ENCODE measurements at regions not wholly inside any gene's neighbourhood (a gene's known extent, or its start where the extent isn't known, plus 50 kb on each side); places are given as distances from the start of the nearest gene placed in this dataset.

DNA sequence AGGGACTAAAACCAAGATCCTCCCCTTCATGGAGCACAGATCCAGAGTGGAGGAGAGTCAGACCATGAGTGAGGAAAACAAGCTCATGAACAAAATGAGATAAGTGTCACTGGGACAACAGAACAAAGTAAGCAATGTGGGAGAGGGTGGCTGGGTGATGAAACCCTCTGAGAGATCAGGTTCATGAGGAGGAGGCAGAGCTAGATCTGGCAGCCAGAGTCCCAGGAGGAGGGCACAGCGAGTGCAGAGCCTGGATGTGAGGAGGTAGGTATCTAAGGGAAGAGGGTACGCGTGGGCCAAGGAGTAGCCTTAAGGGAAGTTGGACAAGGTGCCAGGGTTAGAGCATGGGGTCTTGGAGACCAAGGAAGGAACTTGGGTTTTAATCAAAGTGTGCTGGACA lies 1311.9 kb downstream of the UQCRFS1 start:
- CTCF ChIA-PET, result no interaction called here
- no peak for DNase-seq (ENCODE audit: unreplicated experiment)
- Mint-ChIP-seq H3K36me3 (ENCODE audit: insufficient read depth, unreplicated experiment) (no peaks in the 10 kb centered on the region), H3K27me3 (ENCODE audit: insufficient read depth, unreplicated experiment) (no peaks in the 10 kb centered on the region), H3K9me3 (ENCODE audit: unreplicated experiment) (peaks cover 31% of the 10 kb centered on the region), H3K27ac (ENCODE audit: low read depth, unreplicated experiment) (no peak overlapping the region), H3K4me3 (ENCODE audit: unreplicated experiment) (no peak overlapping the region), H3K4me1 (ENCODE audit: insufficient read depth, unreplicated experiment) (no peaks in the 10 kb centered on the region)
- TF ChIP-seq, protein P1, sequence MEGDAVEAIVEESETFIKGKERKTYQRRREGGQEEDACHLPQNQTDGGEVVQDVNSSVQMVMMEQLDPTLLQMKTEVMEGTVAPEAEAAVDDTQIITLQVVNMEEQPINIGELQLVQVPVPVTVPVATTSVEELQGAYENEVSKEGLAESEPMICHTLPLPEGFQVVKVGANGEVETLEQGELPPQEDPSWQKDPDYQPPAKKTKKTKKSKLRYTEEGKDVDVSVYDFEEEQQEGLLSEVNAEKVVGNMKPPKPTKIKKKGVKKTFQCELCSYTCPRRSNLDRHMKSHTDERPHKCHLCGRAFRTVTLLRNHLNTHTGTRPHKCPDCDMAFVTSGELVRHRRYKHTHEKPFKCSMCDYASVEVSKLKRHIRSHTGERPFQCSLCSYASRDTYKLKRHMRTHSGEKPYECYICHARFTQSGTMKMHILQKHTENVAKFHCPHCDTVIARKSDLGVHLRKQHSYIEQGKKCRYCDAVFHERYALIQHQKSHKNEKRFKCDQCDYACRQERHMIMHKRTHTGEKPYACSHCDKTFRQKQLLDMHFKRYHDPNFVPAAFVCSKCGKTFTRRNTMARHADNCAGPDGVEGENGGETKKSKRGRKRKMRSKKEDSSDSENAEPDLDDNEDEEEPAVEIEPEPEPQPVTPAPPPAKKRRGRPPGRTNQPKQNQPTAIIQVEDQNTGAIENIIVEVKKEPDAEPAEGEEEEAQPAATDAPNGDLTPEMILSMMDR (IDR thresholded peaks at IDR 0.05; ENCODE audit: unreplicated experiment), result no peak
- BruUV-seq (replicated peaks), result no TSS peak
- intact Hi-C loops (cut with micrococcal nuclease), result no loop called here
- POLR2A ChIA-PET, result no interaction called here

GRCh38 chr19:27896091-27896490 lies 1316.9 kb downstream of the UQCRFS1 start:
- Mint-ChIP-seq H3K27me3 (ENCODE audit: insufficient read depth, unreplicated experiment) (no peaks in the 10 kb centered on the region), H3K36me3 (ENCODE audit: insufficient read depth, unreplicated experiment) (no peaks in the 10 kb centered on the region), H3K4me3 (ENCODE audit: unreplicated experiment) (no peak overlapping the region), H3K27ac (ENCODE audit: low read depth, unreplicated experiment) (no peak overlapping the region), H3K9me3 (ENCODE audit: unreplicated experiment) (peaks cover 44% of the 10 kb centered on the region), H3K4me1 (ENCODE audit: insufficient read depth, unreplicated experiment) (no peaks in the 10 kb centered on the region)
- no TSS peak for BruUV-seq (replicated peaks)
- ChIA-PET CTCF (interaction anchor here (0.7 to 1.0 kb wide), 2 partner anchors 8 to 13 kb away, joined by 3 to 4 read pairs; no protein-coding TSS in a partner anchor), POLR2A (no interaction called here)
- no peak for DNase-seq (ENCODE audit: unreplicated experiment)
- TF ChIP-seq, protein P1 (IDR thresholded peaks at IDR 0.05; ENCODE audit: unreplicated experiment), result no peak
- intact Hi-C loops (cut with micrococcal nuclease), result no loop called here

DNA sequence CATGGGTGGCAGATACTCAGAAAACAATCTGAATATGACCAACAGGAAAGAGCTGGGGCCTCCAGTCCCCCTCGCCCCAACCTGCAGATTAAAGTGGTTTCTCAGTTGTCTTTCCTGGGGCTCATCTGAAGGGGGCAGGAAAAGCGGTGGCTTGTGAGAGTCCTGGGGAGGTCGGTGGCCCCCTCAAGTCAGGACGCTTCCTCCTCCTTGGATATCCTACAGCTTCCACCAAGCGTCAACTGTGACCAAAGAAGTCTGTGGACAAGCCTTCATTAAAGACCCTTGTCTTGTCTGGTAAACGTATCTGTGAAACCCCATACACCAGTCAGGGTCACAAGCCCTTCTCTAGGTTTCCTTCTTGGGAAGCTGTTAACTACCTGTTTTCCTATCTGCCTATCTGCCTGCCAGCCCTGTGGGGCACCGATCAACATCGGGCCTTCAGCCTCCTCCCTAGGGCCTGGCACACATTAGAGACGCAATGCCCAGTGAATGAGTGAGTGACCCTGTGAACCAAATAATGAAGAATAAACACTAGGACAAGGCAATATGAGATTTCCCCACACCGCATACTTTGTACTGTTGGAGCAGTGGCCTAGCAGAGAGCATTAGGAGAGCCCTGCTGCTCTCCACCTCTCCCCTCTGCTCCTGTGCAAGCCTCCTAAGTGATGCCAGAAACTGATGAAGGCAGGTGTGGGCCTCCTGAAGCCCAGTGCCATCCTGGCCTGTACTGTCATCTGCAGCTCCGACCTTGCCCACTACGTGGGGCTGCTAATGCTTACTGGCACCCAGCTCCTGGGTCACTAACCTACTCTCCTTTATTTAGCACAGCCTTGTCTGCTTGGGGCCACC lies 1317.8 kb downstream of the UQCRFS1 start:
- intact Hi-C loops (cut with micrococcal nuclease), result loop anchor here (2.0 kb wide), 1 partner anchor 46 kb away; no protein-coding TSS in a partner anchor
- Mint-ChIP-seq H3K9me3 (ENCODE audit: unreplicated experiment) (peaks cover 35% of the 10 kb centered on the region), H3K27me3 (ENCODE audit: insufficient read depth, unreplicated experiment) (no peaks in the 10 kb centered on the region), H3K36me3 (ENCODE audit: insufficient read depth, unreplicated experiment) (no peaks in the 10 kb centered on the region), H3K4me1 (ENCODE audit: insufficient read depth, unreplicated experiment) (no peaks in the 10 kb centered on the region), H3K27ac (ENCODE audit: low read depth, unreplicated experiment) (no peak overlapping the region), H3K4me3 (ENCODE audit: unreplicated experiment) (no peak overlapping the region)
- no TSS peak for BruUV-seq (replicated peaks)
- POLR2A ChIA-PET, result no interaction called here
- DNase-seq (ENCODE audit: unreplicated experiment), result no peak
- TF ChIP-seq, protein P1 (IDR thresholded peaks at IDR 0.05; ENCODE audit: unreplicated experiment), result no peak
- CTCF ChIA-PET, result interaction anchor here (0.7 to 1.0 kb wide), 2 partner anchors 9 to 12 kb away, joined by 3 to 4 read pairs; no protein-coding TSS in a partner anchor

DNA sequence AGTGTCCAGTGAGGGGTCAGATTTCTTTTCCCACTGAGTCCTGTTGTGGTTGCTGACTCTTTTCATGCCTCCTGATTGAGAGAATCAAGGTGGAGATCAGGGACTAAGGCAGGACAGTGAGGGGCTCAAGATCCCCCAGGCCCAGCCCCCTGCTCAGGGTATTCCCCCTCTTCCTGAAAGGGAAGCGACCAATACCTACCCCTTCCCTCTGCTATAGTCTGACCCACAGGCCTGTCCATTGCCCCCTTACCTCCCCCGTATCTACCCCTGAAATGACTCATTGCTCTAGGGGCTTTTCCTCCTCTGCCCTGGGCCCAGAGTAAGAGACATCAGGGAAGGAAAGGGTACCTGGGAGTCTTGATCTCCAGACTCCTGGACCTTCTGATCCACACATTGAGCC lies 1320.5 kb downstream of the UQCRFS1 start:
- TF ChIP-seq, protein P1 (IDR thresholded peaks at IDR 0.05; ENCODE audit: unreplicated experiment), result no peak
- no peak for DNase-seq (ENCODE audit: unreplicated experiment)
- H3K27ac Mint-ChIP-seq (ENCODE audit: low read depth, unreplicated experiment), result no peak overlapping the region
- no TSS peak for BruUV-seq (replicated peaks)
- H3K36me3 Mint-ChIP-seq (ENCODE audit: insufficient read depth, unreplicated experiment), result no peaks in the 10 kb centered on the region
- POLR2A ChIA-PET, result interaction anchor here (0.5 kb wide), 1 partner anchor 51 kb away, joined by 4 read pairs; no protein-coding TSS in a partner anchor
- peaks cover 30% of the 10 kb centered on the region for H3K9me3 Mint-ChIP-seq (ENCODE audit: unreplicated experiment)
- intact Hi-C loops (cut with micrococcal nuclease), result no loop called here
- H3K4me3 Mint-ChIP-seq (ENCODE audit: unreplicated experiment), result no peak overlapping the region
- H3K4me1 Mint-ChIP-seq (ENCODE audit: insufficient read depth, unreplicated experiment), result no peaks in the 10 kb centered on the region
- H3K27me3 Mint-ChIP-seq (ENCODE audit: insufficient read depth, unreplicated experiment), result no peaks in the 10 kb centered on the region
- CTCF ChIA-PET, result no interaction called here
